ENCODE measurements at regions not wholly inside any gene's neighbourhood (a gene's known extent, or its start where the extent isn't known, plus 50 kb on each side); places are given as distances from the start of the nearest gene placed in this dataset.

- TF ChIP-seq POLR2AphosphoS5 (IDR thresholded peaks at IDR 0.05; ENCODE audit: low read depth, low read length): no peak
- TF ChIP-seq, protein P1, sequence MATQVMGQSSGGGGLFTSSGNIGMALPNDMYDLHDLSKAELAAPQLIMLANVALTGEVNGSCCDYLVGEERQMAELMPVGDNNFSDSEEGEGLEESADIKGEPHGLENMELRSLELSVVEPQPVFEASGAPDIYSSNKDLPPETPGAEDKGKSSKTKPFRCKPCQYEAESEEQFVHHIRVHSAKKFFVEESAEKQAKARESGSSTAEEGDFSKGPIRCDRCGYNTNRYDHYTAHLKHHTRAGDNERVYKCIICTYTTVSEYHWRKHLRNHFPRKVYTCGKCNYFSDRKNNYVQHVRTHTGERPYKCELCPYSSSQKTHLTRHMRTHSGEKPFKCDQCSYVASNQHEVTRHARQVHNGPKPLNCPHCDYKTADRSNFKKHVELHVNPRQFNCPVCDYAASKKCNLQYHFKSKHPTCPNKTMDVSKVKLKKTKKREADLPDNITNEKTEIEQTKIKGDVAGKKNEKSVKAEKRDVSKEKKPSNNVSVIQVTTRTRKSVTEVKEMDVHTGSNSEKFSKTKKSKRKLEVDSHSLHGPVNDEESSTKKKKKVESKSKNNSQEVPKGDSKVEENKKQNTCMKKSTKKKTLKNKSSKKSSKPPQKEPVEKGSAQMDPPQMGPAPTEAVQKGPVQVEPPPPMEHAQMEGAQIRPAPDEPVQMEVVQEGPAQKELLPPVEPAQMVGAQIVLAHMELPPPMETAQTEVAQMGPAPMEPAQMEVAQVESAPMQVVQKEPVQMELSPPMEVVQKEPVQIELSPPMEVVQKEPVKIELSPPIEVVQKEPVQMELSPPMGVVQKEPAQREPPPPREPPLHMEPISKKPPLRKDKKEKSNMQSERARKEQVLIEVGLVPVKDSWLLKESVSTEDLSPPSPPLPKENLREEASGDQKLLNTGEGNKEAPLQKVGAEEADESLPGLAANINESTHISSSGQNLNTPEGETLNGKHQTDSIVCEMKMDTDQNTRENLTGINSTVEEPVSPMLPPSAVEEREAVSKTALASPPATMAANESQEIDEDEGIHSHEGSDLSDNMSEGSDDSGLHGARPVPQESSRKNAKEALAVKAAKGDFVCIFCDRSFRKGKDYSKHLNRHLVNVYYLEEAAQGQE (IDR thresholded peaks at IDR 0.05; ENCODE audit: insufficient read depth in 1 of 2, low read depth in 2 of 2, low read length in 1 of 2): no peak
- TF ChIP-seq CTCF (IDR thresholded peaks at IDR 0.05): no peak
- no peak for TF ChIP-seq SIN3A (IDR thresholded peaks at IDR 0.05; ENCODE audit: borderline replicate concordance, insufficient read depth, low read depth, low read length)
Measured at GRCh38 chr4:54988655-54989054, 136.7 kb downstream of the KDR start.

Measured in Panc1 (cell line).